ENCODE measurements at regions not wholly inside any gene's neighbourhood (a gene's known extent, or its start where the extent isn't known, plus 50 kb on each side); places are given as distances from the start of the nearest gene placed in this dataset.

GRCh38 chr12:78764913-78765312, 99.7 kb upstream of the SYT1 start:
- no peak for TF ChIP-seq SP1 (IDR thresholded peaks at IDR 0.05)
- no peak for TF ChIP-seq BHLHE40 (IDR thresholded peaks at IDR 0.05; ENCODE audit: borderline replicate concordance)
- TF ChIP-seq HDGF (IDR thresholded peaks at IDR 0.05; ENCODE audit: borderline replicate concordance) = no peak
- TF ChIP-seq FOXK2 (IDR thresholded peaks at IDR 0.05) = no peak
- no peak for TF ChIP-seq FOXA1 (IDR thresholded peaks at IDR 0.05)

Measured in HEK293T (cell line).